H9 (cell line): ENCODE measurements at regions not wholly inside any gene's neighbourhood (a gene's known extent, or its start where the extent isn't known, plus 50 kb on each side); places are given as distances from the start of the nearest gene placed in this dataset.

Experiments
- DNase-seq: peaks from one replicate; pipeline ENCODE4 v3.0.0-alpha.2; 2017
- H2AFZ ChIP-seq: one replicate; pipeline ENCODE4 v1.6.1; 2013; ENCODE audit warnings: mild to moderate bottlenecking, low read length, control low read depth, moderate library complexity
- H2AK5ac ChIP-seq: 2 replicates; pipeline ENCODE4 v1.6.1; 2013; ENCODE audit warnings: low read length, control low read depth, mixed read lengths; ENCODE audit not compliant: insufficient read length
- H2BK120ac ChIP-seq: one replicate; pipeline ENCODE4 v1.6.1; 2013; ENCODE audit warnings: low read depth, mild to moderate bottlenecking, low read length, control low read depth, inconsistent platforms; ENCODE audit not compliant: poor library complexity, severe bottlenecking
- H2BK12ac ChIP-seq: 2 replicates; pipeline ENCODE4 v1.6.1; 2013; ENCODE audit warnings: low read length, control low read depth, mixed read lengths, low read depth; ENCODE audit not compliant: insufficient read length
- H2BK15ac ChIP-seq: 2 replicates; pipeline ENCODE4 v1.6.1; 2013; ENCODE audit warnings: low read depth, low read length, control low read depth
- H2BK20ac ChIP-seq: one replicate; pipeline ENCODE4 v1.6.1; 2013; ENCODE audit warnings: low read depth, mild to moderate bottlenecking, low read length, control low read depth, inconsistent platforms; ENCODE audit not compliant: poor library complexity, severe bottlenecking
- H2BK5ac ChIP-seq: 2 replicates; pipeline ENCODE4 v1.6.1; 2013; ENCODE audit warnings: low read length, control low read depth, mixed read lengths; ENCODE audit not compliant: insufficient read length
- H3K14ac ChIP-seq: 2 replicates; pipeline ENCODE4 v1.6.1; 2013; ENCODE audit warnings: low read length, control low read depth; ENCODE audit not compliant: insufficient read depth
- H3K18ac ChIP-seq: 2 replicates; pipeline ENCODE4 v1.6.1; 2013; ENCODE audit warnings: low read depth, mild to moderate bottlenecking, mixed read lengths, low read length, control low read depth; ENCODE audit not compliant: insufficient read length
- H3K23ac ChIP-seq: 2 replicates; pipeline ENCODE4 v1.6.1; 2013; ENCODE audit warnings: low read length, control low read depth, mixed read lengths, low read depth; ENCODE audit not compliant: insufficient read length
- H3K23me2 ChIP-seq: 2 replicates; pipeline ENCODE4 v1.6.1; 2013; ENCODE audit warnings: low read depth, mild to moderate bottlenecking, mixed read lengths, low read length, control low read depth; ENCODE audit not compliant: insufficient read length, poor library complexity, severe bottlenecking
- H3K27ac ChIP-seq: 2 replicates; pipeline ENCODE4 v1.5.1; 2013; ENCODE audit warnings: low read length, control low read depth, mixed read lengths, low read depth; ENCODE audit not compliant: insufficient read length
- H3K27me3 ChIP-seq: 2 replicates; pipeline ENCODE4 v1.6.1; 2013; ENCODE audit warnings: low read length, control low read depth, inconsistent platforms; ENCODE audit not compliant: insufficient read depth
- H3K4ac ChIP-seq: 2 replicates; pipeline ENCODE4 v1.6.1; 2013; ENCODE audit warnings: low read depth, mild to moderate bottlenecking, control low read depth, inconsistent platforms, low read length, moderate library complexity
- H3K4me1 ChIP-seq: 2 replicates; pipeline ENCODE4 v1.6.1; 2013; ENCODE audit warnings: low read length, control low read depth, inconsistent platforms; ENCODE audit not compliant: insufficient read depth
- H3K4me2 ChIP-seq: 2 replicates; pipeline ENCODE4 v1.6.1; 2013; ENCODE audit warnings: low read length, control low read depth, mixed read lengths; ENCODE audit not compliant: insufficient read length, insufficient read depth
- H3K56ac ChIP-seq: 2 replicates; pipeline ENCODE4 v1.6.1; 2013; ENCODE audit warnings: low read depth, mild to moderate bottlenecking, mixed read lengths, low read length, control low read depth; ENCODE audit not compliant: insufficient read length
- H3K79me1 ChIP-seq: 2 replicates; pipeline ENCODE4 v1.6.1; 2013; ENCODE audit warnings: low read depth, mild to moderate bottlenecking, moderate library complexity, low read length, control low read depth, inconsistent platforms; ENCODE audit not compliant: insufficient read depth, poor library complexity, severe bottlenecking
- H3K79me2 ChIP-seq: 2 replicates; pipeline ENCODE4 v1.6.1; 2013; ENCODE audit warnings: low read length, control low read depth, inconsistent platforms; ENCODE audit not compliant: insufficient read depth
- H3K9ac ChIP-seq: 2 replicates; pipeline ENCODE4 v1.6.1; 2013; ENCODE audit warnings: low read length, control low read depth, mixed read lengths; ENCODE audit not compliant: insufficient read length; ENCODE audit errors: extremely low read depth
- H3K9me3 ChIP-seq: one replicate; pipeline ENCODE4 v1.6.1; 2013; ENCODE audit warnings: low read depth, low read length, inconsistent platforms; ENCODE audit not compliant: control insufficient read depth
- H3T11ph ChIP-seq: one replicate; pipeline ENCODE4 v1.6.1; 2013; ENCODE audit warnings: mild to moderate bottlenecking, low read length, control low read depth, inconsistent platforms
- H4K20me1 ChIP-seq: one replicate; pipeline ENCODE4 v1.6.1; 2013; ENCODE audit not compliant: control insufficient read depth, insufficient read length, insufficient read depth
- H4K5ac ChIP-seq: 2 replicates; pipeline ENCODE4 v1.6.1; 2013; ENCODE audit warnings: low read depth, mild to moderate bottlenecking, mixed read lengths, low read length, control low read depth; ENCODE audit not compliant: insufficient read length
- H4K8ac ChIP-seq: replicated peaks from 2 replicates; pipeline ENCODE4 v1.6.1; 2013; ENCODE audit warnings: low read length, control low read depth, mixed read lengths, low read depth; ENCODE audit not compliant: insufficient read length
- H4K91ac ChIP-seq: 2 replicates; pipeline ENCODE4 v1.6.1; 2013; ENCODE audit warnings: low read depth, mild to moderate bottlenecking, moderate library complexity, mixed read lengths, low read length, control low read depth; ENCODE audit not compliant: insufficient read length
- H3K27ac Mint-ChIP-seq, 3 experiments: 2 replicates in 2 of 3; 3 replicates in 1 of 3; pipeline ENCODE4 v1.8.0; 2020 to 2021; ENCODE audit warnings: mixed read lengths in 3 of 3, mild to moderate bottlenecking in 1 of 3, moderate library complexity in 1 of 3
- H3K27me3 Mint-ChIP-seq: 2 replicates; pipeline ENCODE4 v1.8.0; 2021; ENCODE audit warnings: low read depth, mild to moderate bottlenecking, moderate library complexity, mixed read lengths
- H3K36me3 Mint-ChIP-seq, 3 experiments: 2 replicates in 2 of 3; 3 replicates in 1 of 3; pipeline ENCODE4 v1.8.0; 2020 to 2021; ENCODE audit warnings: low read depth in 3 of 3, mixed read lengths in 3 of 3; ENCODE audit not compliant: insufficient read depth in 1 of 3
- H3K4me1 Mint-ChIP-seq, 2 experiments: 2 replicates each; pipeline ENCODE4 v1.8.0; 2020; ENCODE audit warnings: mixed read lengths in 2 of 2
- H3K4me3 Mint-ChIP-seq, 2 experiments: 2 replicates in 1 of 2; 3 replicates in 1 of 2; pipeline ENCODE4 v1.8.0; 2020 to 2021; ENCODE audit warnings: mild to moderate bottlenecking in 2 of 2, mixed read lengths in 2 of 2, moderate library complexity in 1 of 2
- H3K9me3 Mint-ChIP-seq, 2 experiments: 2 replicates in 1 of 2; 3 replicates in 1 of 2; pipeline ENCODE4 v1.8.0; 2020; ENCODE audit warnings: mild to moderate bottlenecking in 2 of 2, mixed read lengths in 2 of 2, moderate library complexity in 1 of 2
- WGBS: extraction: QIAGEN DNeasy Blood & Tissue Kit; methylation state at CpG from one replicate; pipeline ENCODE4 v1.1.7; 2013; ENCODE audit warnings: missing lambda C conversion rate, low lambda C conversion rate, mixed read lengths; ENCODE audit not compliant: insufficient read length; ENCODE audit errors: extremely low coverage; 5-methylcytosine and 5-hydroxymethylcytosine counted together
- TF ChIP-seq, protein P1 (sequence below): fragments of 200-600 bp; sonication (generic); conservative IDR thresholded peaks from 3 replicates; pipeline ENCODE4 v1.8.0; 2021; ENCODE audit warnings: antibody characterized with exemption, mild to moderate bottlenecking

DNA sequence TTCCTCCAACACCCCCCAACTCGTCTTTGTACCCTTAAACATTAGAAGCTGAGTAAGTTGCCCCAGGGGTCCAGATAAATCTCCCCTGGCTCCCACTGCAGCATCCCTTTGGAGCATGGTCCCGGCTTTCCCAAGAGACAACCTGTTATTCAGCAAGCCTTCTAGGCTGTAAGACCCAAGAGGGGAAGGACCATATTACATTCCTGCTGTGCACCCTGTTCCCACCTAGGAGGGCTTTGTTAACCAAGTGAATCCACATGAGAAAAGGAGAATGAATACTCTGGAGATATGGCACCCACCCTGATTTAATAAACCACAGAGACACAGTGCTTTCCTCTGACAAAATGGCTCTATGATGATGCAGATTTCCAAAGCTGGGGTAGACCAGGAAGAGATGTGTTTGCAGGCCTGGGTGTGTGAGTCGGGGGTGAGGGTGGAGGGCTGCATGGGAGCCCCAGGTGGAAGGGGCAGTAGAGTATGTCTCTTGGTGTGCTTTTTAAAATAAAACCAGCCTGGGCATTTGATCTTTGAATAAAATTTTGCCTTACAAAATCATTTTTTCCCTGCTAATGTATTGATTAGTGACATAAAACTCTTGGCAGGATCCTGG is 325.2 kb downstream of the DRD1 start:
- no peaks in the 10 kb centered on the region; the same call in 1 of the 2 replicates for H3K27me3 ChIP-seq
- no peak overlapping the region for H3K4ac ChIP-seq
- H3K27ac ChIP-seq, result no peak overlapping the region
- no peak overlapping the region for H2BK20ac ChIP-seq
- peaks cover 7 to 13% of the 10 kb centered on the region in 2 experiments for H3K9me3 Mint-ChIP-seq
- no peak for DNase-seq
- no peak overlapping the region for H3K56ac ChIP-seq
- peak overlapping the region in 2 of 3 experiments; percentile 29 to 69; a peak in 3 of 7 replicates for H3K27ac Mint-ChIP-seq
- no peak overlapping the region for H2BK120ac ChIP-seq
- H3K14ac ChIP-seq, result no peak overlapping the region
- no peak overlapping the region for H2AK5ac ChIP-seq
- no peak overlapping the region for H3K4me3 Mint-ChIP-seq
- H2BK15ac ChIP-seq, result no peak overlapping the region
- peaks cover 30 to 35% of the 10 kb centered on the region in 2 experiments for H3K4me1 Mint-ChIP-seq
- WGBS, result no CpG with 5 or more reads among the region's 3 CpGs
- no peak overlapping the region for H2BK12ac ChIP-seq
- no peak overlapping the region for H3K23ac ChIP-seq
- H2BK5ac ChIP-seq, result no peak overlapping the region
- H4K8ac ChIP-seq, result no peak overlapping the region
- no peaks in the 10 kb centered on the region for H3K79me2 ChIP-seq
- no peak overlapping the region for H4K5ac ChIP-seq
- H3K4me1 ChIP-seq, result peaks cover 3% of the 10 kb centered on the region; the same call in 1 of the 2 replicates
- no peak overlapping the region for H3K4me2 ChIP-seq
- H3K79me1 ChIP-seq, result no peaks in the 10 kb centered on the region
- H3K9ac ChIP-seq, result no peak overlapping the region
- H3K27me3 Mint-ChIP-seq, result peaks cover 14% of the 10 kb centered on the region
- no peaks in the 10 kb centered on the region for H3K23me2 ChIP-seq
- no peak overlapping the region for H3K18ac ChIP-seq
- no peaks in the 10 kb centered on the region for H4K20me1 ChIP-seq
- peaks cover 0 to 12% (median 11%) of the 10 kb centered on the region in 3 experiments; a peak in 5 of 7 replicates for H3K36me3 Mint-ChIP-seq
- no peaks in the 10 kb centered on the region for H3K9me3 ChIP-seq
- H2AFZ ChIP-seq, result no peak overlapping the region
- TF ChIP-seq, protein P1, sequence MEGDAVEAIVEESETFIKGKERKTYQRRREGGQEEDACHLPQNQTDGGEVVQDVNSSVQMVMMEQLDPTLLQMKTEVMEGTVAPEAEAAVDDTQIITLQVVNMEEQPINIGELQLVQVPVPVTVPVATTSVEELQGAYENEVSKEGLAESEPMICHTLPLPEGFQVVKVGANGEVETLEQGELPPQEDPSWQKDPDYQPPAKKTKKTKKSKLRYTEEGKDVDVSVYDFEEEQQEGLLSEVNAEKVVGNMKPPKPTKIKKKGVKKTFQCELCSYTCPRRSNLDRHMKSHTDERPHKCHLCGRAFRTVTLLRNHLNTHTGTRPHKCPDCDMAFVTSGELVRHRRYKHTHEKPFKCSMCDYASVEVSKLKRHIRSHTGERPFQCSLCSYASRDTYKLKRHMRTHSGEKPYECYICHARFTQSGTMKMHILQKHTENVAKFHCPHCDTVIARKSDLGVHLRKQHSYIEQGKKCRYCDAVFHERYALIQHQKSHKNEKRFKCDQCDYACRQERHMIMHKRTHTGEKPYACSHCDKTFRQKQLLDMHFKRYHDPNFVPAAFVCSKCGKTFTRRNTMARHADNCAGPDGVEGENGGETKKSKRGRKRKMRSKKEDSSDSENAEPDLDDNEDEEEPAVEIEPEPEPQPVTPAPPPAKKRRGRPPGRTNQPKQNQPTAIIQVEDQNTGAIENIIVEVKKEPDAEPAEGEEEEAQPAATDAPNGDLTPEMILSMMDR, result no peak
- H4K91ac ChIP-seq, result no peak overlapping the region
- H3T11ph ChIP-seq, result no peak overlapping the region
